ENCODE measurements at regions not wholly inside any gene's neighbourhood (a gene's known extent, or its start where the extent isn't known, plus 50 kb on each side); places are given as distances from the start of the nearest gene placed in this dataset.
A peak's percentile ranks its signal among the peaks of the same experiment; 100 is the strongest.

DNA sequence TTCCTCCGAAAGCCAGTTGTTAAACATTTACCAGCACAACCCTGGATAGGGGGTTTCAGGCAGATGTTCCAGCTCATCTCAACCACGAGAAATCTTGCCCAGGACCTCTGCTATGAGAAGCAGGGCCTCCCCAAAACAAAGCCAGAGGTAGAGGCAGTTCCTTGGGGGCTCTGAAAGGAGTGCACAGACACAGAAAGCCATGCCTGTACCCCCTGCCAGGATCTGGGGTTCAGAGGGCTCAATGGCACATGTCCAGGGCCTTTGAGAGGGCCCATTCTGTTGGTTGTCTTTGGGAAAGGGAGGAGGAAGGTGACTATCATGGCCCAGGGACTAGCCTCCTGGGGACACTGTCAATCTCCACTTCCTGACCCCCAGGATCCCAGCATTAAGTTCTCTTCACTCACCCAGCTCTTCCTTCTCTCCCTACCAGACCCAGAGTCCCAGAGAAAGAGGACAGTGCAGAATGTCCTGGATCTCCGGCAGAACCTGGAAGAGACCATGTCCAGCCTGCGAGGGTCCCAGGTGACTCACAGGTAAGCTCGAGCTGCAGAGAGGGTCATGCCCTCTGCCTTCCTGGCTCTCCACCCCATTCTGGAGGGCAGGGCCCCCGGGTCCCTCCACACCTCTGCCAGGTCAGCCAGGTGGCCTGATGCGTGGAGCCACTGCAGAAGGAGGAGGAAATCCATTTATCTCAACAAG, 116.4 kb upstream of the IPO9 start:
- Histone ChIP-seq H3K27ac (peak overlapping the region; percentile 86 to 98 (median 93)), H3K27me3 (no peaks in the 10 kb centered on the region), H3K9me3 (no peaks in the 10 kb centered on the region), H3K36me3 (peaks cover 0 to 14% (median 0%) of the 10 kb centered on the region in 9 donors), H3K4me3 (no peak overlapping the region), H3K4me1 (peaks cover 29 to 99% (median 84%) of the 10 kb centered on the region in 12 donors)
- intact Hi-C loops (cut with DNase I): loop anchor here in 2 of 10 donors (1.0 to 5.0 kb wide), 2 partner anchors 26 to 45 kb away; no protein-coding TSS in a partner anchor
- ATAC-seq: no peak
- no peak for TF ChIP-seq POLR2A (IDR thresholded peaks at IDR 0.05)
- TF ChIP-seq, protein P1, sequence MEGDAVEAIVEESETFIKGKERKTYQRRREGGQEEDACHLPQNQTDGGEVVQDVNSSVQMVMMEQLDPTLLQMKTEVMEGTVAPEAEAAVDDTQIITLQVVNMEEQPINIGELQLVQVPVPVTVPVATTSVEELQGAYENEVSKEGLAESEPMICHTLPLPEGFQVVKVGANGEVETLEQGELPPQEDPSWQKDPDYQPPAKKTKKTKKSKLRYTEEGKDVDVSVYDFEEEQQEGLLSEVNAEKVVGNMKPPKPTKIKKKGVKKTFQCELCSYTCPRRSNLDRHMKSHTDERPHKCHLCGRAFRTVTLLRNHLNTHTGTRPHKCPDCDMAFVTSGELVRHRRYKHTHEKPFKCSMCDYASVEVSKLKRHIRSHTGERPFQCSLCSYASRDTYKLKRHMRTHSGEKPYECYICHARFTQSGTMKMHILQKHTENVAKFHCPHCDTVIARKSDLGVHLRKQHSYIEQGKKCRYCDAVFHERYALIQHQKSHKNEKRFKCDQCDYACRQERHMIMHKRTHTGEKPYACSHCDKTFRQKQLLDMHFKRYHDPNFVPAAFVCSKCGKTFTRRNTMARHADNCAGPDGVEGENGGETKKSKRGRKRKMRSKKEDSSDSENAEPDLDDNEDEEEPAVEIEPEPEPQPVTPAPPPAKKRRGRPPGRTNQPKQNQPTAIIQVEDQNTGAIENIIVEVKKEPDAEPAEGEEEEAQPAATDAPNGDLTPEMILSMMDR (IDR thresholded peaks at IDR 0.05): no peak
- peak in 2 of 5 donors; percentile 41 to 48 for DNase-seq
- WGBS, 4 donors: 78 to 84% (median 81%) methylated on average over 6 to 7 of the region's 7 CpGs

DNA sequence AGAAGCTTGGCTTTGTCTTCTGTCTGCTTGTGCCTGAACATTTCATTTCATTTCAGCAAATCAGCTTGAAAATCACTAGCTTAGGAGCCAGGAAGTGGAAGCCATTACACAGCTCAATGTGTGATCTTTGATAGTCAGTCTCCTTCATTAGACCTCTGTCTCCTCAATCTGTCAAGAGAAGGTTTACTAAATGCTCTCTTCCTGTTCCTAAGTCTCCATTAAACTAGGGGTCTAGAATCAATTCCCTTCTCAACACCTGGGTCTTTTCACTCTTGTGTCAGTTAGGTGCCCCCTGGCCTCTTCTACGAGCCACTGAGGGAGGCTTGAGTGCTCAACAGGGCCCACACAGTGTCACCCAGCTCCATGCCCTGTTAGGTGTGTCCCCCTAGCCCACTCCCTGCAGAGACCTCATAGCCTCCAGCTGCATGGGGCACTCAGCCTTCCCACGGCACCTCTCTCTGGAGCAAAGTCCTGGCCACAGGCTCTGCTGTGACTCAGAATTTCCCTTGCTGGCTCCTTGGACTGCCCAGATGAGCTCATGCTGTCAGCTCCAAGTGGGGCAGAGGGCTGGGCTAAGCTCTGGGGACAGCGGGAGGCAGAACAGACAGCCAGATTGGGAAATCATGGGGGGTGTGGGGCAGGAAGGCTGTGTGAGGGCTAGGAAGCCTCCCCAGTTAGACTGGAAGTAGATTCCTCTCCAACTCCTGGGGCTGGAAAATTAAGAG, 115.7 kb upstream of the IPO9 start:
- DNase-seq: peak; percentile 93 to 99 (median 94)
- no peak overlapping the region for H3K4me3 ChIP-seq
- no peaks in the 10 kb centered on the region for H3K27me3 ChIP-seq
- H3K27ac ChIP-seq: peak overlapping the region; percentile 86 to 98 (median 93)
- WGBS, 4 donors: 8 to 19% (median 14%) methylated on average over 3 of the region's 3 CpGs
- peaks cover 0 to 21% (median 2%) of the 10 kb centered on the region in 9 donors for H3K36me3 ChIP-seq
- ATAC-seq: peak; percentile 89 to 92 (median 91)
- TF ChIP-seq, protein P1 (IDR thresholded peaks at IDR 0.05): no peak
- TF ChIP-seq POLR2A (IDR thresholded peaks at IDR 0.05): peak in 1 of 2 donors; percentile 54
- intact Hi-C loops (cut with DNase I): loop anchor here in 2 of 10 donors (1.0 to 5.0 kb wide), 2 partner anchors 25 to 44 kb away; no protein-coding TSS in a partner anchor
- H3K4me1 ChIP-seq: peaks cover 29 to 98% (median 86%) of the 10 kb centered on the region in 12 donors
- H3K9me3 ChIP-seq: no peaks in the 10 kb centered on the region

DNA sequence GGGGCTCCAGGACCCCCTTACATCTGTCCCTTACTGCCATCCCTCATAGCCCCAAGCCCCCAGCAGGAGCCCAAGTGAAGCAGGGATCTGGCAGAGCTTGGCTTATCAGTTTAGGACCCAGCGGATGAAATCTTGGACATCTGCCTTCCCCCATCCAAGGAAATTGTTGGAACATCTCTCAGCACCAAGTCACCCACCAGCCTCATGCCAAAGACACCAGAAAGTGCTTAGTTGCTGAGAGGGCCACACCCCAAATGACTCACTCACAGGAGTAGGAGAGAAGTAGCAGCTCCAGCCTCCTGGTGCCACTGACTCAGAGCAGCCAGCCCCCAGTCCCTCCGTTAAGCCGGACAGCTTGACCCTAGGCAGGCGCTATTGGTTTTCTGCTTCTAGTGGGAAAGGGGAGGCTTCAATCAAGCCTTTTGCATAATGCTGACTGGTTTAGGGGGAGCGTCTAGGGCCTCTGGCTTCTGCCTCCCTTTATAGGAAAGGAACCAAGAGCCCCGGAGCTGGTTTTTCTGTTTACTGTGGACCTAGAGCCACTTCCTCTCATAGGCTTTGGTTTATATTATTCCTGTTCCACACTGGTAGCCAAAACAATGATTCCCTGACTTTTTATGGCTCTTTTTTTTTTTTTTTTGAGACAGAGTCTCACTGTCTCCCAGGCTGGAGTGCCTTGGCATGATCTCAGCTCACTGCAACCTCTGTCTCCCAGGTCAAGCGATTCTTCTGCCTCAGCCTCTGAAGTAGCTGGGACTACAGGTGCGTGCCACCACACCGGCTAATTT, 114.2 kb upstream of the IPO9 start:
- H3K4me3 ChIP-seq: peak overlapping the region in 1 of 12 donors; percentile 33
- H3K27ac ChIP-seq: peak overlapping the region; percentile 72 to 98 (median 93)
- WGBS, 4 donors: 47 to 64% (median 56%) methylated on average over 9 of the region's 9 CpGs
- H3K27me3 ChIP-seq: no peaks in the 10 kb centered on the region
- ATAC-seq: peak in 3 of 4 donors; percentile 58 to 74 (median 69)
- H3K9me3 ChIP-seq: no peaks in the 10 kb centered on the region
- peak in 1 of 2 donors; percentile 19 for TF ChIP-seq POLR2A (IDR thresholded peaks at IDR 0.05)
- TF ChIP-seq, protein P1 (IDR thresholded peaks at IDR 0.05): no peak
- peaks cover 34 to 100% (median 89%) of the 10 kb centered on the region in 12 donors for H3K4me1 ChIP-seq
- intact Hi-C loops (cut with DNase I): loop anchor here in 1 of 10 donors (5.0 kb wide), 1 partner anchor 43 kb away; no protein-coding TSS in a partner anchor
- DNase-seq: peak; percentile 53 to 92 (median 80)
- H3K36me3 ChIP-seq: peaks cover 0 to 31% (median 8%) of the 10 kb centered on the region in 9 donors
